H1 (cell line): ENCODE measurements at regions not wholly inside any gene's neighbourhood (a gene's known extent, or its start where the extent isn't known, plus 50 kb on each side); places are given as distances from the start of the nearest gene placed in this dataset.

Source experiments
- CTCF ChIA-PET: fragments of 300-600 bp; sonication (Branson Sonifier 250); formaldehyde crosslinking; loops from one replicate; lab custom pipeline; 2021; ENCODE audit not compliant: partially characterized antibody; lab: Charles Lee
- POLR2A ChIA-PET: fragments of 300-600 bp; sonication (Branson Sonifier 250); formaldehyde crosslinking; loops from one replicate; lab custom pipeline; 2021; ENCODE audit warnings: inconsistent platforms; ENCODE audit not compliant: partially characterized antibody; lab: Charles Lee
- DNase-seq, 2 experiments: peaks; one replicate each; pipeline versions ENCODE4 v3.0.0 to v3.0.0-alpha.2; 2010 to 2022; ENCODE audit warnings: low spot score in 2 of 2, low read depth in 1 of 2, mixed read lengths in 1 of 2
- FAIRE-seq: peaks from 2 replicates; lab custom pipeline; 2011; peaks lifted over from hg19 to GRCh38; lab: Jason Lieb, UNC
- H2AFZ ChIP-seq: 2 replicates; pipeline ENCODE4 v1.8.1; 2012; ENCODE audit warnings: low read length, inconsistent platforms
- H2AK5ac ChIP-seq: 2 replicates; pipeline ENCODE4 v1.6.1; 2013; ENCODE audit warnings: low read depth, low read length
- H2BK120ac ChIP-seq: replicated peaks from 2 replicates; pipeline ENCODE3; 2013; ENCODE audit warnings: low read depth, low read length, inconsistent platforms
- H2BK12ac ChIP-seq: 2 replicates; pipeline ENCODE4 v1.6.1; 2013; ENCODE audit warnings: low read depth, low read length
- H2BK15ac ChIP-seq: 2 replicates; pipeline ENCODE4 v1.6.1; 2013; ENCODE audit warnings: low read length
- H2BK20ac ChIP-seq: 2 replicates; pipeline ENCODE4 v1.6.1; 2013; ENCODE audit warnings: low read length
- H2BK5ac ChIP-seq: 2 replicates; pipeline ENCODE4 v1.6.1; 2013; ENCODE audit warnings: low read depth, low read length
- H3K14ac ChIP-seq: 2 replicates; pipeline ENCODE4 v1.6.1; 2013; ENCODE audit warnings: inconsistent platforms; ENCODE audit not compliant: insufficient read length
- H3K18ac ChIP-seq: 2 replicates; pipeline ENCODE4 v1.6.1; 2013; ENCODE audit warnings: low read length; ENCODE audit errors: extremely low read depth
- H3K23ac ChIP-seq: 2 replicates; pipeline ENCODE4 v1.6.1; 2013; ENCODE audit warnings: inconsistent platforms; ENCODE audit not compliant: insufficient read length
- H3K23me2 ChIP-seq: 2 replicates; pipeline ENCODE4 v1.6.1; 2013; ENCODE audit warnings: low read depth, low read length
- H3K27ac ChIP-seq: 2 replicates; pipeline ENCODE4 v1.6.1; 2011; ENCODE audit warnings: low read depth, low read length, inconsistent platforms
- H3K27me3 ChIP-seq, 4 experiments: replicated peaks in 1 of 4; 1 replicate in 1 of 4; 2 replicates in 3 of 4; pipeline versions ENCODE4 v1.6.1 to v1.8.1; 2011 to 2013; ENCODE audit warnings: low read length in 3 of 4, mild to moderate bottlenecking in 3 of 4, inconsistent platforms in 2 of 4, mixed read lengths in 2 of 4, moderate library complexity in 1 of 4; ENCODE audit not compliant: control insufficient read depth in 3 of 4, insufficient read depth in 3 of 4; ENCODE audit errors: extremely low read depth in 1 of 4
- H3K36me3 ChIP-seq, 4 experiments: 2 replicates each; pipeline versions ENCODE4 v1.6.1 to v1.8.1; 2011 to 2013; ENCODE audit warnings: mild to moderate bottlenecking in 4 of 4, low read length in 3 of 4, moderate library complexity in 2 of 4, control low read depth in 1 of 4, inconsistent platforms in 1 of 4; ENCODE audit not compliant: insufficient read depth in 4 of 4, control insufficient read depth in 2 of 4
- H3K4ac ChIP-seq: replicated peaks from 2 replicates; pipeline ENCODE3; 2013; ENCODE audit warnings: low read length, low read depth, mixed read lengths, inconsistent platforms; ENCODE audit not compliant: insufficient read length
- H3K4me1 ChIP-seq, 4 experiments: replicated peaks in 1 of 4; 1 replicate in 1 of 4; 2 replicates in 3 of 4; pipeline versions ENCODE4 v1.6.1 to v1.8.1; 2011 to 2013; ENCODE audit warnings: low read length in 3 of 4, inconsistent platforms in 2 of 4, mixed read lengths in 1 of 4; ENCODE audit not compliant: insufficient read depth in 4 of 4, control insufficient read depth in 3 of 4
- H3K4me2 ChIP-seq, 2 experiments: 2 replicates each; pipeline versions ENCODE4 v1.6.1 to v1.8.1; 2011 to 2013; ENCODE audit warnings: low read depth in 2 of 2, low read length in 2 of 2, control low read depth in 1 of 2, inconsistent platforms in 1 of 2, mild to moderate bottlenecking in 1 of 2; ENCODE audit not compliant: insufficient read depth in 1 of 2
- H3K4me3 ChIP-seq, 4 experiments: fragments of 200-600, 300-600 bp in 1 of 4; sonication (generic), shearing (Covaris generic), sonication (Bioruptor Twin) in 1 of 4; 2 replicates each; pipeline versions ENCODE4 v1.5.1 to v1.8.1; 2011 to 2016; ENCODE audit warnings: low read length in 4 of 4, low read depth in 3 of 4, control low read depth in 2 of 4, inconsistent platforms in 2 of 4, mild to moderate bottlenecking in 2 of 4, mixed read lengths in 1 of 4, moderate library complexity in 1 of 4; ENCODE audit not compliant: insufficient read depth in 2 of 4; ENCODE audit errors: extremely low read depth in 1 of 4
- H3K56ac ChIP-seq: replicated peaks from 2 replicates; pipeline ENCODE3; 2013; ENCODE audit warnings: low read depth, mild to moderate bottlenecking, mixed read lengths, low read length, inconsistent platforms; ENCODE audit not compliant: insufficient read length
- H3K79me1 ChIP-seq: 2 replicates; pipeline ENCODE4 v1.6.1; 2013; ENCODE audit warnings: low read depth, low read length, control low read depth
- H3K79me2 ChIP-seq, 2 experiments: 2 replicates each; pipeline versions ENCODE4 v1.6.1 to v1.8.1; 2012 to 2013; ENCODE audit warnings: low read length in 2 of 2, mild to moderate bottlenecking in 2 of 2, inconsistent platforms in 1 of 2; ENCODE audit not compliant: insufficient read depth in 2 of 2, control insufficient read depth in 1 of 2
- H3K9ac ChIP-seq, 4 experiments: replicated peaks in 1 of 4; 1 replicate in 1 of 4; 2 replicates in 3 of 4; pipeline versions ENCODE4 v1.6.1 to v1.8.1; 2011 to 2013; ENCODE audit warnings: low read depth in 3 of 4, low read length in 3 of 4, control low read depth in 2 of 4, mild to moderate bottlenecking in 2 of 4, moderate library complexity in 2 of 4, inconsistent platforms in 1 of 4; ENCODE audit errors: extremely low read depth in 1 of 4
- H3K9me3 ChIP-seq, 2 experiments: 2 replicates each; pipeline versions ENCODE4 v1.6.1 to v1.8.1; 2012 to 2013; ENCODE audit warnings: mild to moderate bottlenecking in 2 of 2, moderate library complexity in 2 of 2, control low read depth in 1 of 2, inconsistent platforms in 1 of 2, low read depth in 1 of 2, low read length in 1 of 2, mixed read lengths in 1 of 2; ENCODE audit not compliant: insufficient read depth in 2 of 2
- H4K20me1 ChIP-seq, 2 experiments: replicated peaks in 1 of 2; 2 replicates each; pipeline versions ENCODE3 to v1.8.1; 2011 to 2013; ENCODE audit warnings: inconsistent platforms in 2 of 2, low read length in 2 of 2, mild to moderate bottlenecking in 1 of 2; ENCODE audit not compliant: insufficient read depth in 2 of 2, control insufficient read depth in 1 of 2
- H4K5ac ChIP-seq: 2 replicates; pipeline ENCODE4 v1.6.1; 2013; ENCODE audit warnings: low read length, low read depth, mixed read lengths, inconsistent platforms; ENCODE audit not compliant: insufficient read length
- H4K8ac ChIP-seq: 2 replicates; pipeline ENCODE4 v1.8.0; 2013; ENCODE audit warnings: mild to moderate bottlenecking, moderate library complexity, low read length, inconsistent platforms; ENCODE audit not compliant: insufficient read depth; ENCODE audit errors: extremely low read depth
- H4K91ac ChIP-seq: replicated peaks from 2 replicates; pipeline ENCODE3; 2013; ENCODE audit warnings: low read length, mixed read lengths, inconsistent platforms; ENCODE audit not compliant: insufficient read length
- EZH2 ChIP-seq: fragments of 200-600 bp; sonication (generic); IDR thresholded peaks from 2 replicates; pipeline ENCODE4 v1.7.1; 2012; ENCODE audit warnings: low read depth, mild to moderate bottlenecking, moderate library complexity, low read length, inconsistent platforms; ENCODE audit not compliant: severe bottlenecking
- SIN3A ChIP-seq, 2 experiments: IDR thresholded peaks in 1 of 2; conservative IDR thresholded peaks in 1 of 2; 2 replicates each; pipeline ENCODE4 v1.6.1; 2011 to 2012; ENCODE audit warnings: low read length in 2 of 2, improper control_type of control experiment in 1 of 2, low read depth in 1 of 2, mild to moderate bottlenecking in 1 of 2
- WGBS, 2 experiments: shearing (Covaris generic) in 1 of 2; methylation state at CpG; one replicate each; pipeline versions ENCODE4 v1.1.6 to v1.1.7; 2013 to 2015; ENCODE audit warnings: low lambda C conversion rate in 2 of 2, mixed read lengths in 2 of 2, inconsistent platforms in 1 of 2, low coverage in 1 of 2, missing lambda C conversion rate in 1 of 2; ENCODE audit not compliant: insufficient replicate concordance in 2 of 2, insufficient coverage in 1 of 2, insufficient read length in 1 of 2; ENCODE audit errors: extremely low coverage in 1 of 2, missing lambda C conversion rate in 1 of 2; 5-methylcytosine and 5-hydroxymethylcytosine counted together
- TF ChIP-seq, protein P1 (sequence below), 3 experiments: IDR thresholded peaks; 1 replicate in 2 of 3; 2 replicates in 1 of 3; pipeline versions ENCODE4 v1.5.1 to v1.6.1; 2011; ENCODE audit warnings: low read length in 3 of 3, mild to moderate bottlenecking in 3 of 3, inconsistent platforms in 2 of 3, low read depth in 1 of 3, moderate library complexity in 1 of 3; ENCODE audit not compliant: insufficient read depth in 1 of 3; ENCODE audit errors: control extremely low read depth in 1 of 3

GRCh38 chr14:80325112-80325511 is 113.8 kb upstream of the DIO2 start:
- H2BK15ac ChIP-seq: no peak overlapping the region
- no peak overlapping the region for H3K27ac ChIP-seq
- no peak overlapping the region for H4K8ac ChIP-seq
- no peak for FAIRE-seq
- H3K9ac ChIP-seq: no peak overlapping the region
- no peak overlapping the region for H3K14ac ChIP-seq
- no peaks in the 10 kb centered on the region; a peak in 1 of 4 replicates for H3K9me3 ChIP-seq
- H2AK5ac ChIP-seq: no peak overlapping the region
- no peaks in the 10 kb centered on the region for H3K4me1 ChIP-seq
- no peak overlapping the region for H3K4ac ChIP-seq
- no peak overlapping the region for H3K4me2 ChIP-seq
- 0 out of 2 replicates have a peak overlapping the region, but pooled peaks have one; percentile 14 for H2AFZ ChIP-seq
- POLR2A ChIA-PET: no interaction called here
- H4K20me1 ChIP-seq: no peaks in the 10 kb centered on the region
- H2BK5ac ChIP-seq: no peak overlapping the region
- no peak overlapping the region for H4K91ac ChIP-seq
- TF ChIP-seq SIN3A (conservative IDR thresholded peaks at IDR 0.05 in 1 of 2, IDR thresholded peaks at IDR 0.05 in 1 of 2; ENCODE audit: low read depth in 1 of 2, low read length in 2 of 2): no peak
- TF ChIP-seq EZH2: no peak
- TF ChIP-seq, protein P1, sequence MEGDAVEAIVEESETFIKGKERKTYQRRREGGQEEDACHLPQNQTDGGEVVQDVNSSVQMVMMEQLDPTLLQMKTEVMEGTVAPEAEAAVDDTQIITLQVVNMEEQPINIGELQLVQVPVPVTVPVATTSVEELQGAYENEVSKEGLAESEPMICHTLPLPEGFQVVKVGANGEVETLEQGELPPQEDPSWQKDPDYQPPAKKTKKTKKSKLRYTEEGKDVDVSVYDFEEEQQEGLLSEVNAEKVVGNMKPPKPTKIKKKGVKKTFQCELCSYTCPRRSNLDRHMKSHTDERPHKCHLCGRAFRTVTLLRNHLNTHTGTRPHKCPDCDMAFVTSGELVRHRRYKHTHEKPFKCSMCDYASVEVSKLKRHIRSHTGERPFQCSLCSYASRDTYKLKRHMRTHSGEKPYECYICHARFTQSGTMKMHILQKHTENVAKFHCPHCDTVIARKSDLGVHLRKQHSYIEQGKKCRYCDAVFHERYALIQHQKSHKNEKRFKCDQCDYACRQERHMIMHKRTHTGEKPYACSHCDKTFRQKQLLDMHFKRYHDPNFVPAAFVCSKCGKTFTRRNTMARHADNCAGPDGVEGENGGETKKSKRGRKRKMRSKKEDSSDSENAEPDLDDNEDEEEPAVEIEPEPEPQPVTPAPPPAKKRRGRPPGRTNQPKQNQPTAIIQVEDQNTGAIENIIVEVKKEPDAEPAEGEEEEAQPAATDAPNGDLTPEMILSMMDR (IDR thresholded peaks at IDR 0.05; ENCODE audit: control extremely low read depth in 1 of 3, insufficient read depth in 1 of 3, low read depth in 1 of 3, low read length in 3 of 3): no peak
- H3K23me2 ChIP-seq: no peaks in the 10 kb centered on the region
- H3K56ac ChIP-seq: no peak overlapping the region
- no peaks in the 10 kb centered on the region for H3K79me2 ChIP-seq
- H2BK120ac ChIP-seq: no peak overlapping the region
- no peaks in the 10 kb centered on the region for H3K79me1 ChIP-seq
- H2BK12ac ChIP-seq: no peak overlapping the region
- no peak overlapping the region for H4K5ac ChIP-seq
- CTCF ChIA-PET: interaction anchor here (0.8 to 1.6 kb wide), 2 partner anchors 10 to 261 kb away, joined by 3 to 4 read pairs; no protein-coding TSS in a partner anchor
- H3K23ac ChIP-seq: no peak overlapping the region
- no peaks in the 10 kb centered on the region for H3K36me3 ChIP-seq
- no peak for DNase-seq
- no peaks in the 10 kb centered on the region for H3K27me3 ChIP-seq
- H2BK20ac ChIP-seq: no peak overlapping the region
- 95% methylated on average over 6 of the region's 6 CpGs; no CpG with 5 or more reads in 1 of the 2 experiments for WGBS, 2 experiments
- H3K4me3 ChIP-seq: no peak overlapping the region
- no peak overlapping the region for H3K18ac ChIP-seq
